ENCODE measurements at regions not wholly inside any gene's neighbourhood (a gene's known extent, or its start where the extent isn't known, plus 50 kb on each side); places are given as distances from the start of the nearest gene placed in this dataset.
"Not testable (repeated sequence)": the region's sequence is repeated elsewhere in the genome, so short reads cannot be mapped to it uniquely, and the experiment has no call there.

- Histone ChIP-seq H3K9me3 (no peaks in the 10 kb centered on the region), H3K27me3 (no peaks in the 10 kb centered on the region), H3K27ac (peak overlapping the region in 1 of 4 donors; percentile 3), H3K36me3 (replicated peaks in 1 of 2; ENCODE audit: insufficient read depth in 1 of 2, low read depth in 2 of 2) (no peaks in the 10 kb centered on the region), H3K4me3 (no peak overlapping the region), H3K4me1 (no peaks in the 10 kb centered on the region)
- TF ChIP-seq, protein P1, sequence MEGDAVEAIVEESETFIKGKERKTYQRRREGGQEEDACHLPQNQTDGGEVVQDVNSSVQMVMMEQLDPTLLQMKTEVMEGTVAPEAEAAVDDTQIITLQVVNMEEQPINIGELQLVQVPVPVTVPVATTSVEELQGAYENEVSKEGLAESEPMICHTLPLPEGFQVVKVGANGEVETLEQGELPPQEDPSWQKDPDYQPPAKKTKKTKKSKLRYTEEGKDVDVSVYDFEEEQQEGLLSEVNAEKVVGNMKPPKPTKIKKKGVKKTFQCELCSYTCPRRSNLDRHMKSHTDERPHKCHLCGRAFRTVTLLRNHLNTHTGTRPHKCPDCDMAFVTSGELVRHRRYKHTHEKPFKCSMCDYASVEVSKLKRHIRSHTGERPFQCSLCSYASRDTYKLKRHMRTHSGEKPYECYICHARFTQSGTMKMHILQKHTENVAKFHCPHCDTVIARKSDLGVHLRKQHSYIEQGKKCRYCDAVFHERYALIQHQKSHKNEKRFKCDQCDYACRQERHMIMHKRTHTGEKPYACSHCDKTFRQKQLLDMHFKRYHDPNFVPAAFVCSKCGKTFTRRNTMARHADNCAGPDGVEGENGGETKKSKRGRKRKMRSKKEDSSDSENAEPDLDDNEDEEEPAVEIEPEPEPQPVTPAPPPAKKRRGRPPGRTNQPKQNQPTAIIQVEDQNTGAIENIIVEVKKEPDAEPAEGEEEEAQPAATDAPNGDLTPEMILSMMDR (IDR thresholded peaks at IDR 0.05): no peak
- no peak for TF ChIP-seq POLR2A (IDR thresholded peaks at IDR 0.05)
- intact Hi-C loops (cut with DNase I): no loop called here
- no peak for DNase-seq
- WGBS, 2 donors: 84 to 92% methylated on average over 11 to 12 of the region's 12 CpGs
- peak; percentile 45 for ATAC-seq
Observed at GRCh38 chr17:68161644-68162428, 86.0 kb upstream of the AMZ2 start.

DNA sequence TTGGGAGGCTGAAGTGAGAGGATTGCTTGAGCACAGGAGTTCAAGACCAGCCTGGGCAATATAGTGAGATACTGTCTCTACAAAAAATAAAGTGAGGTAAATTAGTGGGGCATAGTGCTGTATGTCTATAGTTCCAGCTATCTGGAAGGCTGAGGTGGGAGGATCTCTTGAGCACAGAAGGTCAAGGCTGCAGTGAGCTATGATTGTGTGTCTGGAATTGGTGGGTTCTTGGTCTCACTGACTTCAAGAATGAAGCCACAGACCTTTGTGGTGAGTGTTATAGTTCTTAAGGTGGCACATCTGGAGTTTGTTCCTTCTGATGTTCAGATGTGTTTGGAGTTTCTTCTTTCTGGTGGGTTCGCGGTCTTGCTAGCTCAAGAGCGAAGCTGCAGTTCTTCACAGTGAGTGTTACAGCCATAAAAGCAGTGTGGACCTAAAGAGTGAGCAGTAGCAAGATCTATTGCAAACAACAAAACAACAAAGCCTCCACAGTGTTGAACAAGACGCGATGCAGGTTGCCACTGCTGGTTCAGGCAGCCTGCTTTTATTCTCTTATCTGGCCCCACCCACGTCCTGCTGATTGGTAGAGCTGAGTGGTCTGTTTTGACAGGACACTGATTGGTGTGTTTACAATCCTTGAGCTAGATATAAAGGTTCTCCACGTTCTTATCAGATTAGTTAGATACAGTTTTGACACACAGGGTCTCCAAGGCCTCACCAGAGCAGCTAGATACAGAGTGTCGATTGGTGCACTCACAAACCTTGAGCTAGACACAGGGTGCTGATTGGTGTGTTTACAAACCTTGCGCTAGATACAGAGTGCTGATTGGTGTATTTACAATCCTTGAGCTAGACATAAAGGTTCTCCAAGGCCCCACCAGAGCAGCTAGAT lies 79.3 kb upstream of the AMZ2 start:
- DNase-seq; H3K36me3 ChIP-seq (replicated peaks in 1 of 2; ENCODE audit: insufficient read depth in 1 of 2, low read depth in 2 of 2); ATAC-seq; H3K4me1 ChIP-seq; H3K9me3 ChIP-seq; H3K27me3 ChIP-seq; intact Hi-C loops (cut with DNase I); H3K27ac ChIP-seq; H3K4me3 ChIP-seq: not testable (repeated sequence)
- 52 to 61% methylated on average over 9 of the region's 9 CpGs for WGBS, 2 donors

GRCh38 chr17:68169165-68169821 lies 78.5 kb upstream of the AMZ2 start:
- H3K4me1 ChIP-seq; intact Hi-C loops (cut with DNase I); DNase-seq; H3K36me3 ChIP-seq (replicated peaks in 1 of 2; ENCODE audit: insufficient read depth in 1 of 2, low read depth in 2 of 2); H3K4me3 ChIP-seq; H3K27me3 ChIP-seq; H3K9me3 ChIP-seq; ATAC-seq; H3K27ac ChIP-seq: not testable (repeated sequence)
- 83 to 90% methylated on average over 20 to 42 of the region's 42 CpGs for WGBS, 2 donors

DNA sequence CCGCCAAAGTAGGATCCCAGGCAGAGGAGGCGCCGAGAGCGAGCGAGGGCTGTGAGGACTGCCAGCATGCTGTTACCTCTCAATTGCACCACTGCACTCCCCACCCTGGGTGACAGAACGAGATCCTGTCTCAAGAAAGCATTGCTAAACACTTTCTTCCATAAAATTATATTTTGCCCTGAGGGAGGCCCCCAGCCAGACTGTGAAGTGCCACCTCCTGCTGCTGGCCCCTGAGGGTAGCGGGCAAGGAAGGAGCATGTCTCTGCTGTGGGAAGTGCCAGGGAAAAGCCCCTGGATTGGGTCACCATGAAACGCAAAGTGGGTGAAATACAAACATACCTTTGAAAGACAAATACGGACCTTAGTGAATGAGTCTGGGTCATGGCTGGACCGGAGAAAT lies 78.0 kb upstream of the AMZ2 start:
- 73 to 81% methylated on average over 9 to 10 of the region's 10 CpGs for WGBS, 2 donors
- Histone ChIP-seq H3K27me3 (no peaks in the 10 kb centered on the region), H3K4me3 (no peak overlapping the region), H3K27ac (no peak overlapping the region), H3K36me3 (replicated peaks in 1 of 2; ENCODE audit: insufficient read depth in 1 of 2, low read depth in 2 of 2) (no peaks in the 10 kb centered on the region), H3K4me1 (no peaks in the 10 kb centered on the region), H3K9me3 (no peaks in the 10 kb centered on the region)
- ATAC-seq (no peak), DNase-seq (no peak)
- TF ChIP-seq, protein P1 (IDR thresholded peaks at IDR 0.05): no peak
- TF ChIP-seq POLR2A (IDR thresholded peaks at IDR 0.05): no peak
- intact Hi-C loops (cut with DNase I): no loop called here

GRCh38 chr17:68170246-68170645 lies 77.6 kb upstream of the AMZ2 start:
- TF ChIP-seq, protein P1 (IDR thresholded peaks at IDR 0.05): no peak
- no peak for TF ChIP-seq POLR2A (IDR thresholded peaks at IDR 0.05)
- WGBS, 2 donors: 75 to 88% methylated on average over 3 of the region's 3 CpGs
- intact Hi-C loops (cut with DNase I): no loop called here
- DNase-seq (no peak), ATAC-seq (no peak)
- Histone ChIP-seq H3K9me3 (no peaks in the 10 kb centered on the region), H3K27ac (no peak overlapping the region), H3K36me3 (replicated peaks in 1 of 2; ENCODE audit: insufficient read depth in 1 of 2, low read depth in 2 of 2) (no peaks in the 10 kb centered on the region), H3K27me3 (no peaks in the 10 kb centered on the region), H3K4me3 (no peak overlapping the region), H3K4me1 (no peaks in the 10 kb centered on the region)
